ENCODE measurements at regions not wholly inside any gene's neighbourhood (a gene's known extent, or its start where the extent isn't known, plus 50 kb on each side); places are given as distances from the start of the nearest gene placed in this dataset.
"Not testable (repeated sequence)": the region's sequence is repeated elsewhere in the genome, so short reads cannot be mapped to it uniquely, and the experiment has no call there.

GRCh38 chr22:36084717-36085116 is 56.1 kb upstream of the RBFOX2 start:
- Histone ChIP-seq H3K9me3 (no peaks in the 10 kb centered on the region), H3K4me1 (no peaks in the 10 kb centered on the region), H3K4me3 (no peak overlapping the region), H3K27me3 (no peaks in the 10 kb centered on the region), H3K36me3 (no peaks in the 10 kb centered on the region), H3K27ac (no peak overlapping the region)
- no peak for DNase-seq (ENCODE audit: low spot score in 2 of 2)
- TF ChIP-seq EP300 (IDR thresholded peaks at IDR 0.05) = no peak
- no peak for TF ChIP-seq POLR2AphosphoS5 (IDR thresholded peaks at IDR 0.05)
- no peak for TF ChIP-seq CTCF (IDR thresholded peaks at IDR 0.05)
- TF ChIP-seq POLR2A (IDR thresholded peaks at IDR 0.05) = no peak
- WGBS = 83% methylated on average over 5 of the region's 5 CpGs

GRCh38 chr22:36083056-36083455 is 54.4 kb upstream of the RBFOX2 start:
- Histone ChIP-seq H3K27ac (no peak overlapping the region), H3K27me3 (no peaks in the 10 kb centered on the region), H3K4me3 (no peak overlapping the region), H3K4me1 (no peaks in the 10 kb centered on the region), H3K9me3 (no peaks in the 10 kb centered on the region), H3K36me3 (no peaks in the 10 kb centered on the region)
- no peak for DNase-seq (ENCODE audit: low spot score in 2 of 2)
- 96% methylated on average over 10 of the region's 10 CpGs for WGBS
- TF ChIP-seq POLR2AphosphoS5 (IDR thresholded peaks at IDR 0.05) = no peak
- no peak for TF ChIP-seq CTCF (IDR thresholded peaks at IDR 0.05)
- TF ChIP-seq POLR2A (IDR thresholded peaks at IDR 0.05) = no peak
- no peak for TF ChIP-seq EP300 (IDR thresholded peaks at IDR 0.05)

- H3K4me1 ChIP-seq = peaks cover 6% of the 10 kb centered on the region
- no peak for DNase-seq (ENCODE audit: low spot score in 2 of 2)
- TF ChIP-seq POLR2A (IDR thresholded peaks at IDR 0.05) (no peak), EP300 (IDR thresholded peaks at IDR 0.05) (no peak), POLR2AphosphoS5 (IDR thresholded peaks at IDR 0.05) (no peak), CTCF (IDR thresholded peaks at IDR 0.05) (no peak)
These were observed 52.4 kb upstream of the RBFOX2 start for GRCh38 chr22:36081023-36081431.

GRCh38 chr22:36080281-36080680 is 51.7 kb upstream of the RBFOX2 start:
- H3K9me3 ChIP-seq; H3K27me3 ChIP-seq; DNase-seq (ENCODE audit: low spot score in 2 of 2); H3K4me1 ChIP-seq; H3K36me3 ChIP-seq; H3K4me3 ChIP-seq; H3K27ac ChIP-seq: not testable (repeated sequence)

More at GRCh38 chr22:36081023-36081431, 52.4 kb upstream of the RBFOX2 start:
- no peaks in the 10 kb centered on the region for H3K36me3 ChIP-seq
- H3K9me3 ChIP-seq = no peaks in the 10 kb centered on the region
- H3K27ac ChIP-seq = peak overlapping the region; percentile 48
- H3K4me3 ChIP-seq = no peak overlapping the region
- 75% methylated on average over 6 of the region's 6 CpGs for WGBS
- no peaks in the 10 kb centered on the region for H3K27me3 ChIP-seq

- TF ChIP-seq EP300 (IDR thresholded peaks at IDR 0.05) (no peak), CTCF (IDR thresholded peaks at IDR 0.05) (no peak), POLR2A (IDR thresholded peaks at IDR 0.05) (no peak), POLR2AphosphoS5 (IDR thresholded peaks at IDR 0.05) (no peak)
- H3K9me3 ChIP-seq = no peaks in the 10 kb centered on the region
- peaks cover 6% of the 10 kb centered on the region for H3K4me1 ChIP-seq
- H3K27ac ChIP-seq = no peak overlapping the region
- WGBS = 90% methylated on average over 2 of the region's 2 CpGs
- no peak overlapping the region for H3K4me3 ChIP-seq
- no peaks in the 10 kb centered on the region for H3K27me3 ChIP-seq
- no peak for DNase-seq (ENCODE audit: low spot score in 2 of 2)
- H3K36me3 ChIP-seq = no peaks in the 10 kb centered on the region
These were observed 50.4 kb upstream of the RBFOX2 start for GRCh38 chr22:36079041-36079440.
